ENCODE measurements at regions not wholly inside any gene's neighbourhood (a gene's known extent, or its start where the extent isn't known, plus 50 kb on each side); places are given as distances from the start of the nearest gene placed in this dataset.

DNA sequence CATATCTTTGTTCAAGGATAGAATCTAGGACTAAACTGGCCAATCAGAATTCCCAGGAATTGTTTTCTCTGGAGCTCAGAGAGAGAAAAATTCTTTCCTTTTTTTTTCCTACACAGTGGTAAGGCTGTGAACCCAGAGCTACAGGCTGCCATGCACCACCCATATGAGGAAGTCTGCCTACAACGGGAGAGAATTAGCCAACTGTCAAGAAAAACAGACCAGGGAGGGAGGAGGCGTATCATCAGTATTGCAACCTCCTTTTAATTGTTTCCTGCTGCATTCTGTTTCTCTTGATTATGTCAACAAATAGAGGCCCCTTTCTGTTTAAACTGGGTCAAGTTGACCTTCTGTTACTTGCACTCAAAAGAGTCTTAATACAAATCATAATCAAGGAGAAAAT, 176.5 kb upstream of the UBASH3B start:
- TF ChIP-seq, protein P1, sequence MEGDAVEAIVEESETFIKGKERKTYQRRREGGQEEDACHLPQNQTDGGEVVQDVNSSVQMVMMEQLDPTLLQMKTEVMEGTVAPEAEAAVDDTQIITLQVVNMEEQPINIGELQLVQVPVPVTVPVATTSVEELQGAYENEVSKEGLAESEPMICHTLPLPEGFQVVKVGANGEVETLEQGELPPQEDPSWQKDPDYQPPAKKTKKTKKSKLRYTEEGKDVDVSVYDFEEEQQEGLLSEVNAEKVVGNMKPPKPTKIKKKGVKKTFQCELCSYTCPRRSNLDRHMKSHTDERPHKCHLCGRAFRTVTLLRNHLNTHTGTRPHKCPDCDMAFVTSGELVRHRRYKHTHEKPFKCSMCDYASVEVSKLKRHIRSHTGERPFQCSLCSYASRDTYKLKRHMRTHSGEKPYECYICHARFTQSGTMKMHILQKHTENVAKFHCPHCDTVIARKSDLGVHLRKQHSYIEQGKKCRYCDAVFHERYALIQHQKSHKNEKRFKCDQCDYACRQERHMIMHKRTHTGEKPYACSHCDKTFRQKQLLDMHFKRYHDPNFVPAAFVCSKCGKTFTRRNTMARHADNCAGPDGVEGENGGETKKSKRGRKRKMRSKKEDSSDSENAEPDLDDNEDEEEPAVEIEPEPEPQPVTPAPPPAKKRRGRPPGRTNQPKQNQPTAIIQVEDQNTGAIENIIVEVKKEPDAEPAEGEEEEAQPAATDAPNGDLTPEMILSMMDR (IDR thresholded peaks at IDR 0.05 in 2 of 3, conservative IDR thresholded peaks at IDR 0.05 in 1 of 3; ENCODE audit: insufficient read depth in 2 of 3, low read depth in 1 of 3, low read length in 3 of 3) = no peak
- TF ChIP-seq ZBTB17 (CRISPR knock-in tag; IDR thresholded peaks at IDR 0.05) (no peak), RBM34 (IDR thresholded peaks at IDR 0.05; ENCODE audit: borderline replicate concordance, insufficient read depth, low read length) (no peak), PTTG1 (tag; IDR thresholded peaks at IDR 0.05; ENCODE audit: low read depth) (no peak), RAD21 (CRISPR knock-in tag; conservative IDR thresholded peaks at IDR 0.05 in 1 of 2, IDR thresholded peaks at IDR 0.05 in 1 of 2) (no peak), HNRNPK (IDR thresholded peaks at IDR 0.05; ENCODE audit: low read depth, low read length, poor library complexity, severe bottlenecking) (no peak), POLR3A (IDR thresholded peaks at IDR 0.05; ENCODE audit: borderline replicate concordance, extremely low read depth, insufficient read depth, insufficient read length) (no peak), GATAD2B (IDR thresholded peaks at IDR 0.05; ENCODE audit: borderline replicate concordance) (no peak), PTRF (tag; IDR thresholded peaks at IDR 0.05) (no peak)
- TF ChIP-seq, protein P2, sequence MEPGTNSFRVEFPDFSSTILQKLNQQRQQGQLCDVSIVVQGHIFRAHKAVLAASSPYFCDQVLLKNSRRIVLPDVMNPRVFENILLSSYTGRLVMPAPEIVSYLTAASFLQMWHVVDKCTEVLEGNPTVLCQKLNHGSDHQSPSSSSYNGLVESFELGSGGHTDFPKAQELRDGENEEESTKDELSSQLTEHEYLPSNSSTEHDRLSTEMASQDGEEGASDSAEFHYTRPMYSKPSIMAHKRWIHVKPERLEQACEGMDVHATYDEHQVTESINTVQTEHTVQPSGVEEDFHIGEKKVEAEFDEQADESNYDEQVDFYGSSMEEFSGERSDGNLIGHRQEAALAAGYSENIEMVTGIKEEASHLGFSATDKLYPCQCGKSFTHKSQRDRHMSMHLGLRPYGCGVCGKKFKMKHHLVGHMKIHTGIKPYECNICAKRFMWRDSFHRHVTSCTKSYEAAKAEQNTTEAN (CRISPR knock-in tag; IDR thresholded peaks at IDR 0.05) = no peak
- TF ChIP-seq, protein P3, sequence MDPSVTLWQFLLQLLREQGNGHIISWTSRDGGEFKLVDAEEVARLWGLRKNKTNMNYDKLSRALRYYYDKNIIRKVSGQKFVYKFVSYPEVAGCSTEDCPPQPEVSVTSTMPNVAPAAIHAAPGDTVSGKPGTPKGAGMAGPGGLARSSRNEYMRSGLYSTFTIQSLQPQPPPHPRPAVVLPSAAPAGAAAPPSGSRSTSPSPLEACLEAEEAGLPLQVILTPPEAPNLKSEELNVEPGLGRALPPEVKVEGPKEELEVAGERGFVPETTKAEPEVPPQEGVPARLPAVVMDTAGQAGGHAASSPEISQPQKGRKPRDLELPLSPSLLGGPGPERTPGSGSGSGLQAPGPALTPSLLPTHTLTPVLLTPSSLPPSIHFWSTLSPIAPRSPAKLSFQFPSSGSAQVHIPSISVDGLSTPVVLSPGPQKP (CRISPR knock-in tag; IDR thresholded peaks at IDR 0.05) = no peak

Measured in K562 (cell line).